HG02870 (cell line): ENCODE measurements at regions not wholly inside any gene's neighbourhood (a gene's known extent, or its start where the extent isn't known, plus 50 kb on each side); places are given as distances from the start of the nearest gene placed in this dataset.

Source experiments
- ATAC-seq: cut with Tn5 transposase; IDR thresholded peaks from one replicate; pipeline ENCODE4 v1.9.1; 2021; ENCODE audit warnings: mild to moderate bottlenecking, moderate library complexity; ENCODE audit not compliant: unreplicated experiment

DNA sequence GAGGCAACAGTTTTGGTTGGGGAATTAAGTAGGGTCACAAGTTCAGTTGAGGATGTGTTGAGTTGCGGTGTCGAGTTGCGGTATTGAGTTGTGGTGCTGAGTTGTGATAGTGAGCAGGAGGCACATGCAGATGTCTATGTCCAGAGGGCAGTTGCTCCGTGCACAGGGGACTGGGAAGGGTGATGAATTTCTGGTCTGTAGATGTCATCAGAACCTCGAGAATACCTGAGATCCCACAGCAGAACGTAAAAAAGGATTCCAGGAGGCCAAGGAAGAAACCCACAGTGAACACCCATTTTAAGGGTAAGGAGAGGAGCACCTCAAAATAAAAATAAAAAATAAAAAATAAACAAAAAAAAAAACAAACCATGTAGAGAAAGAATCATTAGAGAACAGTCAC, 354.4 kb upstream of the ARGLU1 start:
- ATAC-seq: no peak

DNA sequence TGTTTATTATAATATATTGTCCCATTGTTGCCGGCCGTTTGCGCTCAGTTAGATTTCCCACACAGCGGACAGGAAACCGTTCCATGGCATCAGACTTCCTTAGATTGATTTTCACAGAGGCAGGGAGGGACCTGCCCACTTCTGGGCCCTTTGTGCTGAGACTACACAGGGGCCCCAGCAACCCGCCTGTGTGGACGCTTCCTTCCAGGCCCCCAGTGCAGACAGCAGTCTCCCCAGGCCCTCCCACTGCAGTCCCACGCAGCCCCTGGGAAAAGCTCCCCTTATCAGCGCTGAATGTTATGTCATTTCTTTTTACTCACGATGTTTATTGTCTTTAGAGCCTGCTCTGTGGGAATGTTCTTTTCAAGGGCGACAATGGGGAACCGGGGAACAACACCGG, 351.7 kb upstream of the ARGLU1 start:
- ATAC-seq: no peak

- peak; percentile 34 for ATAC-seq
Measured at GRCh38 chr13:106919133-106919532, 351.2 kb upstream of the ARGLU1 start.

DNA sequence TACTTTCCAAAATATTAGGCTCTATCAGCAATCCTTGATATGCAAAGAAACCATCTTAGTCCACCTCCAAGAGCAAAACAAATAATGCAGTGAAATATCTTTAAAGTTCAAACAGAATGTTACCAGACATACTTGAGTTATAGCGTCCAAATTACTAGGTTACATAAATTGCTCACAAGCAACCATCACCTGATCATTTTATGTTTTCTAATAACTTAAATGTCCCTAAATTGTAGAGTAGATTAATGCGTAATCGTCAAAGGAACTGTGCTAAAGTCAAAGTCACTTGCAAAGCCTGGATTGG, 350.6 kb upstream of the ARGLU1 start:
- no peak for ATAC-seq

GRCh38 chr13:106917673-106918556, 350.0 kb upstream of the ARGLU1 start:
- peak; percentile 93 for ATAC-seq

DNA sequence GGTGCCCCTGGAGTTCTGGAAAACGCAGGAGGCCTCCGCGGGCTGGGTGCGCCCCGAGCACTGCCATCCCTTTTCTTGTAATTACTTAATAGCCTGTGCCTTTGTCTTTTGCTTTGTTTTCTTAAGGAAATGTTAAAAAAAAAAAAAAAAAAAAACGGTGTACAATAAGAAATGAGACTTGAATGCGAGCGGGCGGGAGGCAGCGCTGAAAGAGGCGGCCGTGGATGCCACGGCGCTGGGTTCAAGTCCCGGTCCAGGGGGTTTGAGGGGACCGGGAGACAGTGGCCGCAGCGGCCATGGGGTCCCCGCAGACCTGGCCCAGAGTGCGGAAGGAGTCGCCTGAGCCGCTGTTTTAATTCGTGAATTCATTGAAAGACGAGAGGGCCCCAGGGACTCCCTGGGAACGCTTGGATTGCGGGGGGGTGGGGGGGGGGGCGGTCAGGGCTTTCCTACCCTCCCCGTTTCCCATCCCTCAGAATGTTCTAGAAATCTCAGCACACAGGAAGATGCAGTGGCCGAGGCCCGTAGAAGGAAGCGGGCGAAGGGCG, 349.2 kb upstream of the ARGLU1 start:
- ATAC-seq: no peak

GRCh38 chr13:106916329-106916976, 348.5 kb upstream of the ARGLU1 start:
- ATAC-seq: no peak

DNA sequence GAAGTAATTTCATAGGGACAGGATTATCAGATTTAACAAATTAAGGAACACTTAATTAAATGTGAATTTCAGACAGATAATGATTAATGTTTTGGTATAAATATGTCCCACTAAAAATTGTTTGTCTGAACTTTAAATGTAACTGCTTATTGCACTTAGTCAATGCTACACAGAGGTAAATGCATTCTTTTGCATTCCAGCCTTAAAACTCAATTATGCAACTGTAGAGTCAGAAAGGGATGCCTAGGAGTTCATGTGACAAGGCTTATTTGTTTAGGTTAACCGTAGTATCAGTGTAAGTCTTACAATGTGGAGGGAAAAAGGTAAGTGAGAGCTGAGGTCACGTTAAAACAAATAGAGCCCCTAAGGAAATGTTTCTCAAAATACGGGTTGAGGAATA, 347.2 kb upstream of the ARGLU1 start:
- no peak for ATAC-seq

DNA sequence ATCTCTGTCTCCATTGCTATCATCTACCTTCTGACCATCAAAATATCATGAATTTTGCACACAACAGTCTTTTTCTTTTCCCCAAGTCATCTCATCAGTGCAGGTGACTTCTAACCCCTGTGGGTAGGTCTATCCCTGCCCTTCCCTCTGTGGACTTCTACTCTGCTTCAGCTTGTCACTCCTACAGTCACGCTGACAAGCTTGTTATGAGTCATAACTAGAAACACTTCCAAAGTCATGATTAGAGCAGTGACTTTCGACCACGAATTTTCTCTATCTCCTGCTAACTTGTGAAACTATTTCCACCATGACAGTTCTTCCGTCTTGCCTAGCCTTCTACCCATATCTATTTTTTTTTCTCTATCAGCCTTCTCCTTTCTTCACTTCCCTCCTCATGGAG, 343.7 kb upstream of the ARGLU1 start:
- no peak for ATAC-seq

DNA sequence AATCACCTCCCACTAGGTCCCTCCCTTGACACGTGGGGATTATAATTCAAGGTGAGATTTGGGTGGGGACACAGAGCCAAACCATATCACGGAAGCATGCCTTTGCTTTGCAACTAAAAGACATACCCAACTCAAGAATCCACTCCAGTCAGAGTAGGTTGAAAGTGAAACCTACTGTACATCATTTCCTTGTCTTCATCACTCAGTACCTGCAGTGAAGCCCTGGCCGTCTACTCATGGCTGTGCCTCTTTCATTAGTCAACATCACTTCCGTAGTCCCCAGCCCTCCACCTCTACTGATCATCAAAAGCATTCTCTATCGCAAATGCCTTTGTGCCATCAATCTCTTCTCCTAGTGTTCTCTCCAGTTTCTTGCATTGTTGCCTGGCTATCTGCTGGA, 343.1 kb upstream of the ARGLU1 start:
- no peak for ATAC-seq

GRCh38 chr13:106906426-106906996, 338.6 kb upstream of the ARGLU1 start:
- ATAC-seq: no peak

- no peak for ATAC-seq
Measured at GRCh38 chr13:106905380-106906162, 337.6 kb upstream of the ARGLU1 start.

- no peak for ATAC-seq
Measured at GRCh38 chr13:106899442-106899841, 331.5 kb upstream of the ARGLU1 start.

- no peak for ATAC-seq
Measured at GRCh38 chr13:106898231-106898630, 330.3 kb upstream of the ARGLU1 start.

- no peak for ATAC-seq
Measured at GRCh38 chr13:106888148-106888547, 320.2 kb upstream of the ARGLU1 start.

DNA sequence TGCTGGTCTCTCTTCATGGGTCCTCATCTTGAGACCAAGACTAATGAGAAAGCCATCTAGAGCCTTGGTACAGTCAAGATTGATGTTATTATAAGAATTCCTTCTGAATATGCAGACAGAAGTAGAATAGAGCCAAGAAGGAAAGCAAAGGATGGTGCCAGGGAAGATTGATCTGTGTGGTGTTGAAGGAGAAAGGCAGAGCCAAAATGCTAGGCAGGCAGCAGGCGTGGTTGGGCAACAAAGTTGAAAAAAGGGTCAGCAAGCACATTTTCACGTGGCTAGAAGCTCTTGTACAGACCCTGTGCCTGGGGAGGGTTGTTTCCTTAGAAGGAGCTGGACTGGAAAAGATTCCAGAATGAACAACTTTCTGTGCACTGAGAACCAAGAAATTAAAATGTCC, 319.7 kb upstream of the ARGLU1 start:
- no peak for ATAC-seq

DNA sequence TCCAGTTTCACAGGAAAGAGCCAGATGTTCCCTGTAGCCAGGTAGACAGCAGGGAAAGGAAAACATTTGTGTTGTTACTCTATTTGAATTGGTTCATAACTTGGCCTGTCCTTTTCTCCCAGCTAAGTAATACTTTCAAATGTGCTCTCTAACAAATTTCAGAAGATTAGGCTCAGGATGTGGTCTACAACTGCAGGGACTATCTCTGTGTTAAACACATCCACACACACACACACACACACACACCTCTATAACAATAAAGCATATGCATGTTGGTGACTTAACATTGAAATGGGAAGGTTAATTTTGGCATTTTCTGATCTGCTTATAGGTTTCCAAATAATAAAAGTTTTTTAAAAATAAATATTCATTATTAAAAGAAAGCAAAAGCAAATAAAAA, 316.0 kb upstream of the ARGLU1 start:
- ATAC-seq: no peak

DNA sequence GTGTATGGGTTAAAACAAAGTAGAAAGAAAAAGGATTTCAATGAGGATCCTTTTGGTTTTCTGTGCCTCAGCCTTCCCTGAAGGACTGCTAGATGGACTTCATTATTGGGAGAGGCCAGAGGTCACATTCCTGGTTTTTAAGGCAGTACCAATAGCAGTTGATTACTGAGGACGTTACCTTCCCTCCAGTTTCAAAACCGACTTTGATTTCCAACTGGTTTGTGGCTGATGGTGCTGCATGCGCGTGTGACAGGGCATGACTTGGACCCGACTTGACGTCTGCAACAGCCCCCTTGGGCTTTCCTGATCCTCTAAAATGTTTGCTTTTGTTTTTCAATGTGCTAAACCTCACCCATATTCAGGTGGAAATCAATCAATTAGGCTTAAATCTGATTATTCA, 314.3 kb upstream of the ARGLU1 start:
- ATAC-seq: no peak

DNA sequence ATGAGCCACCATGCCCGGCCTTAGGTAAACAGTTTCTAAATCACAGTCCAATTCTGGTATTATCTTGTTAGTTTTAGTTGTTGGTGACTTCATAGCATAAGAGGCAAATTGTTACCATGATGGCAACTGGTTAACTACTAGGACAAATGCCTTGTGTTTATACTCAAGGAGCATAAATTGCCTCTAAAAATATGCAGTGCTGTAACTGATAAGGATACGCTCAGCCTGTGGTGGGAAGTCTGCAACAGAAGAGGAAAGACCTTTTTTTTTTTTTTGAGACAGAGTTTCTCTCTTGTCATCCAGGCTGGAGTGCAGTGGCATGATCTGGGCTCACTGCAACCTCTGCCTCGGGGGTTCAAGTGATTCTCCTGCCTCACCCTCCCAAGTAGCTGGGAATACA, 311.9 kb upstream of the ARGLU1 start:
- no peak for ATAC-seq

GRCh38 chr13:106874323-106874722, 306.4 kb upstream of the ARGLU1 start:
- ATAC-seq: no peak

DNA sequence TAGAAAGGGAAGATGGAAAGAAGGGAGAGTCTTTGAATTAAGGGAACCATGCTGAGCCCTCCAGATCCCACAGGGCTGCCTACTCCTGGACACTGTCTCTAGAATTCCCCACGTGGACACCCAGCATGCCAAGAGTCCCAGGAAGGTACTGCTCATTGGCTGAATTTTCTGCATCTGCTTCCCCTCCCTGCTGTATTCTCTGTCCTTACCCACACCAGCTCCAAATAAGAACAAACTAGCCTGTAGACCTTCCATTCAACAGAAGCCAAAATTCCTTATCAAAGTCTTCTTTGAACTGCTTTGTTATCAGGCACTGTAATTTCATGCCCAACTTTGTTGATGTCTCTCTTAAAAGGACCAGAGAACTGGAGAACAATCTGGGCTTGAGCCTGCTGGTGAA, 305.9 kb upstream of the ARGLU1 start:
- no peak for ATAC-seq
